ENCODE measurements at regions not wholly inside any gene's neighbourhood (a gene's known extent, or its start where the extent isn't known, plus 50 kb on each side); places are given as distances from the start of the nearest gene placed in this dataset.

DNA sequence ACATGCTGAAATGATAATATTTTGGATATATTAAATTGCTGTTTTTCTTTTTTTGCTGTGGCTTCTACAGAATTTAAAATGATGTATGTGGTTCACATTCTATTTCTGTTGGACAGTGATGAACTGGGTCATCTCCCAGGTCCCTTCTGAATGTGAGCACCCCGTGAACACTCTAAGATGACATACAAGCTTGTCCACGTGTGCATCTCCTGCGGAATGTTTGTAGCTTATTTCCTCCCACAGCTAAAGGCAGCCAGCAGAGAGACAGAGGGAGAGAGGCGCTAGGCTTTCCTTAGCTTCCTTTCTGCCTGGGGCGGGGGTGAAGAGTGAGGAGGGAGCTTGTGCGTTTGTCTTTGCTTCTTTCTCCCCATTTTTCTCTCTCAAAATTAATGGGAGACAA is 219.1 kb downstream of the EMX2 start:
- TF ChIP-seq ELF1 (IDR thresholded peaks at IDR 0.05; ENCODE audit: borderline replicate concordance, low read depth), result no peak
- TF ChIP-seq TCF7L2 (IDR thresholded peaks at IDR 0.05; ENCODE audit: borderline replicate concordance, extremely low read depth, insufficient read depth, insufficient read length), result no peak
- TF ChIP-seq SRF (IDR thresholded peaks at IDR 0.05; ENCODE audit: low read depth), result no peak
- TF ChIP-seq CEBPB (IDR thresholded peaks at IDR 0.05; ENCODE audit: low read depth), result no peak
- TF ChIP-seq, protein P1, sequence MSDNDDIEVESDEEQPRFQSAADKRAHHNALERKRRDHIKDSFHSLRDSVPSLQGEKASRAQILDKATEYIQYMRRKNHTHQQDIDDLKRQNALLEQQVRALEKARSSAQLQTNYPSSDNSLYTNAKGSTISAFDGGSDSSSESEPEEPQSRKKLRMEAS (IDR thresholded peaks at IDR 0.05), result no peak
- TF ChIP-seq RAD21 (IDR thresholded peaks at IDR 0.05; ENCODE audit: low read depth), result no peak
- TF ChIP-seq REST (IDR thresholded peaks at IDR 0.05; ENCODE audit: low read depth), result no peak
- TF ChIP-seq POLR2A (IDR thresholded peaks at IDR 0.05; ENCODE audit: borderline replicate concordance, extremely low read depth, insufficient read depth, insufficient read length), result no peak
- TF ChIP-seq, protein P2, sequence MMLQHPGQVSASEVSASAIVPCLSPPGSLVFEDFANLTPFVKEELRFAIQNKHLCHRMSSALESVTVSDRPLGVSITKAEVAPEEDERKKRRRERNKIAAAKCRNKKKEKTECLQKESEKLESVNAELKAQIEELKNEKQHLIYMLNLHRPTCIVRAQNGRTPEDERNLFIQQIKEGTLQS (IDR thresholded peaks at IDR 0.05), result no peak
- TF ChIP-seq YY1 (IDR thresholded peaks at IDR 0.05; ENCODE audit: extremely low read depth, insufficient replicate concordance, low read depth, low read length), result no peak
- TF ChIP-seq EZH2 (IDR thresholded peaks at IDR 0.05), result no peak
- no peak overlapping the region for H3K9ac ChIP-seq (ENCODE audit: low read length)
- peaks cover 54% of the 10 kb centered on the region for H3K27me3 ChIP-seq (ENCODE audit: insufficient read depth, low read length)
- CTCF ChIA-PET, result no interaction called here
- H3K4me2 ChIP-seq (ENCODE audit: low read length), result no peak overlapping the region
- H3K27ac ChIP-seq (ENCODE audit: low read depth, low read length), result no peak overlapping the region
- no peak overlapping the region for H3K4me3 ChIP-seq (replicated peaks in 1 of 2; ENCODE audit: low read depth in 1 of 2, low read length in 2 of 2)
- POLR2A ChIA-PET, result interaction anchor here (0.6 kb wide), 1 partner anchor 131 kb away, joined by 3 read pairs; no protein-coding TSS in a partner anchor
- no peaks in the 10 kb centered on the region for H3K79me2 ChIP-seq (ENCODE audit: insufficient read depth, low read length)
- no peaks in the 10 kb centered on the region for H3K9me2 ChIP-seq (ENCODE audit: insufficient read depth)
- ATAC-seq (no peak), DNase-seq (ENCODE audit: low read depth, low spot score) (no peak)
- H2AFZ ChIP-seq (ENCODE audit: low read depth, low read length, poor library complexity, severe bottlenecking), result no peak overlapping the region
- H3K4me1 ChIP-seq (ENCODE audit: control insufficient read depth in 1 of 2, insufficient read depth in 2 of 2, low read length in 2 of 2), result no peaks in the 10 kb centered on the region
- H4K20me1 ChIP-seq (ENCODE audit: insufficient read depth), result no peaks in the 10 kb centered on the region
- H3K36me3 ChIP-seq (ENCODE audit: control insufficient read depth in 1 of 2, insufficient read depth in 2 of 2, low read length in 2 of 2), result no peaks in the 10 kb centered on the region
- H3K9me3 ChIP-seq (ENCODE audit: control insufficient read depth in 1 of 2, insufficient read depth in 1 of 2, low read depth in 1 of 2, low read length in 2 of 2), result no peaks in the 10 kb centered on the region
- intact Hi-C loops (cut with micrococcal nuclease), result no loop called here
- no TSS peak for BruUV-seq (replicated peaks)
- RAD21 ChIA-PET (ENCODE audit: low non-redundant PET in 1 of 2, low total read pairs in 2 of 2, uncharacterized antibody in 2 of 2, unreplicated experiment in 2 of 2), result no interaction called here
